Fibroblast of mammary gland (primary cell): ENCODE measurements at regions not wholly inside any gene's neighbourhood (a gene's known extent, or its start where the extent isn't known, plus 50 kb on each side); places are given as distances from the start of the nearest gene placed in this dataset.

ENCODE experiments used
- DNase-seq: peaks from one replicate; pipeline ENCODE4 v3.0.0-alpha.2; 2010; ENCODE audit warnings: low read depth
- H3K4me3 ChIP-seq: 2 replicates; pipeline ENCODE4 v1.5.1; 2011; ENCODE audit warnings: low read depth, mild to moderate bottlenecking, low read length, moderate library complexity; ENCODE audit not compliant: control insufficient read depth
- CTCF ChIP-seq: conservative IDR thresholded peaks from 2 replicates; pipeline ENCODE4 v1.5.1; 2011; ENCODE audit warnings: low read depth, low read length, inconsistent platforms; ENCODE audit not compliant: control insufficient read depth, insufficient read depth

DNA sequence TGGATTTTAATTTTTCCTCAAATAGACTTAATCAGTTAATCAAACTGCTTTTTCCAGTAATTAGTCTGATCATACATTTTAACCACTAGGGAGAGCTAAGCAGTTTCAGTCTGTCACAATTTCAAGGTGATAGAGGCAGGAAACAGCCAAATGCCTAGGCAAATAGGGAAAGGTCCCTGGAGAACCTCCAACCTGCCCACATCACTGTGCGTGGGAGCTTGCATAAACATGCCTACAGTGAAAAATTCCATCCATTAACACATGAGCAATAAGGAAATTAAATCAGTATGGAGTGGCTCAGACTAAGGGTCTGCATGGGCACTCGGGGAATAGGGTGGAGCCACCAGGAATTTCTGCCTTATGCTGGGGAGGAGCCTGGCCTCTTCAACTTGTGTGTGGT lies 74.6 kb downstream of the AASDHPPT start:
- TF ChIP-seq CTCF, result peak; percentile 4
- no peak overlapping the region for H3K4me3 ChIP-seq
- peak; percentile 34 for DNase-seq

DNA sequence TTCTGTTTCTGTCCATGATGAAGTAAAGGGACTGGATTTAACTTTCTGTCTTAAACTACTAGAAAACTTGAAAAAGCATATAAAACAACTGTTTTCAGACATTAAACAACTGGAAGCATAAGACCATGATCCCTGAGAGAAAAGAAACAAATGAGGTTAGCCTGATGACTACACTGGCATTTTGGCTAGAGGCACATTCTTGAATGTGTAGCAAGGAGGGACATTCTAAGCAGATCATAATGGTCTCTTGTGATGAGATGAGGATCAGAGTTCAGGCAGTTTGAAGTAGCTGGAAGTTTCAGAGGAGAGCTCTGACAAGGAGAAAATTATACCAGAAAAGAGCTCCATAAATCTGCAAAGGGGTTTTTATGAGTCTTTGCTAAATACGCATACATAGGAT lies 75.4 kb downstream of the AASDHPPT start:
- no peak overlapping the region for H3K4me3 ChIP-seq
- peak; percentile 8 for DNase-seq
- TF ChIP-seq CTCF, result no peak

- peak; percentile 79 for DNase-seq
- TF ChIP-seq CTCF, result peak; percentile 58
- no peak overlapping the region for H3K4me3 ChIP-seq
Observed at GRCh38 chr11:106156290-106156937, 79.0 kb downstream of the AASDHPPT start.

DNA sequence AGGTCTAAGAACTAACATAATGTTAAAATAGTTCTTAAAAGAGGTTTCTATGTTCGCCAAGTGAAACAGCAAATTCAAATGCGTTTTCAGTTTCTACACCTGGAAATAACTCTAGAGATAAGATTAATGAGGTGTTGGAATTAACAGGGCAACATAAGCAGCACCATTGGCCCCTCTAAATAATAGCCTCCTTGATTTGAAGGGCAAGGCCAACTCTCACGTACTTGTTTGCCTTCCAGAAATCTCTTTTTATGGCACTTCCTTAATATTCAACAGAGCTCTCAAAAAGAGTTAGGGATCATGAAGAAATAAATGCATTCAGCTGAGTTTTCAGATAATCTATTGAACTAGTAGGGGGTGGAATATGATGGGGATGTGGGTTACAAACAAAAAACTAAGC lies 80.9 kb downstream of the AASDHPPT start:
- DNase-seq, result no peak
- H3K4me3 ChIP-seq, result no peak overlapping the region
- no peak for TF ChIP-seq CTCF

DNA sequence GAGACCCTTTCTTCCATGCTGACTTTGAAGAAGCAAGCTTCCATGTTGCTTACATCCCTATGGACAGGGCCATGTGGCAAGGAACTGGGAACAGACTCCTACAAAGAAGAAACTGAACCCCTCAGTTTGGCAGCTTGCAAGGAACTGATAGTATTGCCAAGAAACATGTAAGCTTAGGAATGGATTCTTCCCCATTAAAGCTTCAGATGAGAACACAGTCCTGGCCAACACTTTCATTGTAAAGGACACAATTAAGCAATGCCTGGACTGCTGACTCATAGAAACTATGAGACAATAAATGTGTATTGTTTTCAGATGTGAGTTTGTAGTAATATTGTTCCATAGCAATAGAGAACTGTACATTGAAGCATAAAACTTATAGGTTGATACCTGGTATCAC lies 82.4 kb downstream of the AASDHPPT start:
- no peak overlapping the region for H3K4me3 ChIP-seq
- no peak for TF ChIP-seq CTCF
- peak; percentile 64 for DNase-seq

DNA sequence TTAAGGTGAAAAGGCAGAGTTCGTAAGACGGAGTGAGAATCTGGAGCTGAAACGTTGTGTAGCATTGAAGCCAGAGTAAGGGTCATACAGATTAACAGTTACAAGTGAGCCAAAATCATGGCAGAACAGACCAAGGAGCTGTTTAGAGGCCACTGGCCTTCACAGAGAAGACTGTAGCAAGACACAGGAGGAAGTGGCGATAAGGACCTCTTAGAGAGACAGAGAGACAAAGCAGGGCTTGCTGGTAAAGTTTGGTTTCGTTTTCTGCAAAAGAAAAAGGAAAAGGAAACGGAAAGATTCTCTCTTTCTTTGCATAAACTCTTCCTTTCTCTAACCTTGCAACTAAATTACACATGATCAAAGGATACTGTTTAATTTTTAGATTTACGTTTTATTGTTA lies 83.0 kb downstream of the AASDHPPT start:
- no peak for DNase-seq
- no peak for TF ChIP-seq CTCF
- H3K4me3 ChIP-seq, result no peak overlapping the region
